Mesothelial cell of epicardium (in vitro differentiated cells): ENCODE measurements at regions not wholly inside any gene's neighbourhood (a gene's known extent, or its start where the extent isn't known, plus 50 kb on each side); places are given as distances from the start of the nearest gene placed in this dataset.

Experiments used
- DNase-seq, 2 experiments: peaks; one replicate each; pipeline ENCODE4 v3.0.0; 2021; ENCODE audit warnings: low spot score in 2 of 2; ENCODE audit not compliant: unreplicated experiment in 2 of 2
- H3K27ac Mint-ChIP-seq: 2 replicates; pipeline ENCODE4 v1.8.0; 2021; ENCODE audit warnings: mixed read lengths
- H3K27me3 Mint-ChIP-seq: 2 replicates; pipeline ENCODE4 v1.8.0; 2021; ENCODE audit warnings: low read depth, mixed read lengths
- H3K36me3 Mint-ChIP-seq: 2 replicates; pipeline ENCODE4 v1.8.0; 2021; ENCODE audit warnings: mixed read lengths
- H3K4me1 Mint-ChIP-seq: 2 replicates; pipeline ENCODE4 v1.8.0; 2021; ENCODE audit warnings: mixed read lengths
- H3K4me3 Mint-ChIP-seq: 2 replicates; pipeline ENCODE4 v1.8.0; 2021; ENCODE audit warnings: mild to moderate bottlenecking, moderate library complexity, mixed read lengths
- H3K9me3 Mint-ChIP-seq: 2 replicates; pipeline ENCODE4 v1.8.0; 2021; ENCODE audit warnings: mixed read lengths
- CTCF ChIP-seq: fragments of 200-600 bp; sonication (generic); IDR thresholded peaks from one replicate; pipeline ENCODE4 v1.5.0; 2021; ENCODE audit warnings: antibody characterized with exemption; ENCODE audit not compliant: unreplicated experiment

GRCh38 chr11:92550411-92550810 is 325.8 kb downstream of the FAT3 start:
- Mint-ChIP-seq H3K4me3 (no peak overlapping the region), H3K36me3 (no peaks in the 10 kb centered on the region), H3K9me3 (no peaks in the 10 kb centered on the region), H3K27me3 (no peaks in the 10 kb centered on the region), H3K27ac (no peak overlapping the region), H3K4me1 (peaks cover 5% of the 10 kb centered on the region)
- TF ChIP-seq CTCF, result no peak
- no peak for DNase-seq

GRCh38 chr11:92550871-92551270 is 326.3 kb downstream of the FAT3 start:
- H3K9me3 Mint-ChIP-seq, result no peaks in the 10 kb centered on the region
- no peaks in the 10 kb centered on the region for H3K27me3 Mint-ChIP-seq
- TF ChIP-seq CTCF, result no peak
- H3K4me1 Mint-ChIP-seq, result peaks cover 4% of the 10 kb centered on the region
- no peak overlapping the region for H3K4me3 Mint-ChIP-seq
- H3K36me3 Mint-ChIP-seq, result no peaks in the 10 kb centered on the region
- no peak for DNase-seq
- no peak overlapping the region for H3K27ac Mint-ChIP-seq

GRCh38 chr11:92552942-92553341 is 328.3 kb downstream of the FAT3 start:
- no peak for DNase-seq
- Mint-ChIP-seq H3K9me3 (no peaks in the 10 kb centered on the region), H3K36me3 (no peaks in the 10 kb centered on the region), H3K27ac (no peak overlapping the region), H3K27me3 (no peaks in the 10 kb centered on the region), H3K4me3 (no peak overlapping the region), H3K4me1 (no peaks in the 10 kb centered on the region)
- no peak for TF ChIP-seq CTCF

- Mint-ChIP-seq H3K4me3 (no peak overlapping the region), H3K4me1 (peaks cover 5% of the 10 kb centered on the region), H3K36me3 (no peaks in the 10 kb centered on the region), H3K9me3 (no peaks in the 10 kb centered on the region), H3K27ac (no peak overlapping the region), H3K27me3 (no peaks in the 10 kb centered on the region)
- TF ChIP-seq CTCF, result no peak
- no peak for DNase-seq
Observed at GRCh38 chr11:92554688-92555087, 330.1 kb downstream of the FAT3 start.

- no peak for TF ChIP-seq CTCF
- Mint-ChIP-seq H3K4me3 (no peak overlapping the region), H3K36me3 (no peaks in the 10 kb centered on the region), H3K9me3 (no peaks in the 10 kb centered on the region), H3K4me1 (peaks cover 5% of the 10 kb centered on the region), H3K27ac (no peak overlapping the region), H3K27me3 (no peaks in the 10 kb centered on the region)
- peak in 1 of 2 experiments; percentile 21 for DNase-seq
Observed at GRCh38 chr11:92556431-92556830, 331.8 kb downstream of the FAT3 start.

GRCh38 chr11:92557879-92558278 is 333.3 kb downstream of the FAT3 start:
- peaks cover 5% of the 10 kb centered on the region for H3K4me1 Mint-ChIP-seq
- H3K36me3 Mint-ChIP-seq, result no peaks in the 10 kb centered on the region
- TF ChIP-seq CTCF, result no peak
- peaks cover 7% of the 10 kb centered on the region for H3K9me3 Mint-ChIP-seq
- no peak overlapping the region for H3K27ac Mint-ChIP-seq
- H3K4me3 Mint-ChIP-seq, result no peak overlapping the region
- H3K27me3 Mint-ChIP-seq, result no peaks in the 10 kb centered on the region
- DNase-seq, result no peak
